ENCODE measurements at regions not wholly inside any gene's neighbourhood (a gene's known extent, or its start where the extent isn't known, plus 50 kb on each side); places are given as distances from the start of the nearest gene placed in this dataset.
A peak's percentile ranks its signal among the peaks of the same experiment; 100 is the strongest.
"Not testable (repeated sequence)": the region's sequence is repeated elsewhere in the genome, so short reads cannot be mapped to it uniquely, and the experiment has no call there.

DNA sequence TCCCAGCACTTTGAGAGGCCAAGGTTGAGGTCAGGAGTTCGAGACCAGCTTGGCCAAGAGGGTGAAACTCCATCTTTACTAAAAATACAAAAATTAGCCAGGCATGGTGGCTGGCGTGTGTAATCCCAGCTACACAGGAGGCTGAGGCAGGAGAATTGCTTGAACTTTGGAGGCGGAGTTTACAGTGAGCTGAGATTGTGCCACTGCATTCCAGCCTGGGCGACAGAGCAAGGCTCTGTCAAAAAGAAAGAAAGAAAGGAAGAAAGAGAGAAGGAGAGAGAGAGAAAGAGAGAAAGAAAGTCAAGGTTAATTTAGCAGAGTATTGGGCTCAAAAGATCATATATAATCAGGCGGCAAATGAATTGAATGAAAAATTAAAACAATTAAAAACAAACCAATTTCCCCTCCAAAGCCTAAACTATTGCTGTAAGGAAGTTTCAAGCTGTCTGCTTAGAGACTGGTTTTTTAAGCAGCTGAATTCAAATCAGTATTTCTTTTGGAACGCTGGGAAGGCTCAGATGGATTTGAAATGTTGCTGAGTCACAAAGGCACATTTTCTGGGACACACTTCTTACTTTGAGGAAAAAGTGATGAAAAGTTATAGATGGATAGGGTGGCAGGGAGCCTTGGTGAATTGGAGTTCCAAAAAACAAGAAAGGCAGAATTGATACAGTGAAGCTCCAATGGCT, 81.3 kb upstream of the BHLHE40 start:
- peaks cover 35% of the 10 kb centered on the region for H3K36me3 Mint-ChIP-seq
- ATAC-seq = no peak
- no peaks in the 10 kb centered on the region for H3K27me3 Mint-ChIP-seq
- no peak overlapping the region for H3K4me3 Mint-ChIP-seq
- H3K27ac Mint-ChIP-seq = peak overlapping the region; percentile 71
- H3K4me1 Mint-ChIP-seq = peaks cover 58% of the 10 kb centered on the region
- H3K9me3 Mint-ChIP-seq (ENCODE audit: low read depth) = no peaks in the 10 kb centered on the region
- CTCF ChIA-PET = interaction anchor here (1.0 to 2.1 kb wide), 4 partner anchors 9 to 186 kb away, joined by 4 to 5 read pairs (median 4); no protein-coding TSS in a partner anchor
- DNase-seq = no peak

DNA sequence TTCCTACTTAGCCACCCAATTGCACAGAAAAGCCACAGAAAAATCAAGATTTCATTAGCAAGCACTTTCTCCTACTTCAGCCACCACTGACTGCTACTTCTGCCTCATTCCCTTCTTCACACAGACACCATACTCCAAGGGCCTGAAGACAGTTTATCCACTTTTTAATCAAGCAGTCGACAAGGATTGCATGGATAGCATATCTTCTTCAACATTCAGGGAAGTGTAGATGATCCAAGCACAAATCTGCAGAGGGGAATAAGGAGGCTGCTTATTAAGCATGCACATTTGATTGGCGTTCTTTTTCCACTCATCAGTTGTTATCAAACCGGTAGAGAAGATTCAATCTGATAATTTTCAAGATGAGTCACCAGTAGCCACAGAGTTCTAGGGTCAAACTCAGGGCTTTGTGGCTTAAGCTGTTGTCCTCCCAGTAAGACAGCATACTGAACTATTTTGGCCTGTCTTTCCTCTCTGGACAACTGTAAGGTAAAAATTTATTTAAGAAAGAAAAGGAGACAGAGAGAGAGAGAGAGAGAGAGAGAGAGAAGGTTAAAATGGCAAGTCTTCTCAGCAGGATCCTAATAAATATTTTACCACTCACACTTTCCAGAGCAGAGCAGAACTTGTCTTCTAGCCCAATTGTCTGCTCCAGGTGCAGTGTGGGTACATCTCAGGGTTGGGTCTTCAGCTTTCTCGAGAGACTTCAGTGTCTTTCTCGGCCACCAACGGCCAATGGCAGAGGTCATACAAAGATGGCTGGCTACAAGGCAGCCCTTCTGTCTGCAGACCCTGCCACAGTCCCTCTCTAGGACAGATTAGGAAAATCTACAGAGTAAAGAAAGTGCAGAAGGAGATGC, 80.6 kb upstream of the BHLHE40 start:
- no peaks in the 10 kb centered on the region for H3K27me3 Mint-ChIP-seq
- H3K4me1 Mint-ChIP-seq = peaks cover 58% of the 10 kb centered on the region
- CTCF ChIA-PET = interaction anchor here (0.6 to 2.1 kb wide), 5 partner anchors 10 to 187 kb away, joined by 3 to 5 read pairs (median 4); no protein-coding TSS in a partner anchor
- no peaks in the 10 kb centered on the region for H3K9me3 Mint-ChIP-seq (ENCODE audit: low read depth)
- ATAC-seq (peak; percentile 83), DNase-seq (peak; percentile 57)
- H3K27ac Mint-ChIP-seq = peak overlapping the region; percentile 71
- peaks cover 30% of the 10 kb centered on the region for H3K36me3 Mint-ChIP-seq
- H3K4me3 Mint-ChIP-seq = peak overlapping the region; percentile 8

DNA sequence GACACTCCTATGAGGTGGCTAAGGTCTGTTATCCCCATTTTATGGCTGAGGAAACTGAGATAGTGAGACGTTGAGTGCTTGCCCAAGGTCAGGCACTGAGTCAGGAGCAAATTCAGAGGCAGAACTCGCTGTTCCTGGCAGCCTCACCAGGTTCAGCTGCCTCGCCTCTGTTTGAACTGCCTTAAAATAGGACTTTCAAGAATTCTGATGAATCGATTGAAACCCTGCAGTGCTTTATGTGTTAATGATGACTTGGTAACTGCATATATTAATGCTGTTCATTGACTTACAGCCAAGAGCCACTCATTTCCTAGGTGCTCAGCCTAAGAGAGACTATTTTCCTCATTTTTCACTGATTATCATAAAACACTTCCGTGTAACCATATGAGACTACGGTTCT, 79.5 kb upstream of the BHLHE40 start:
- CTCF ChIA-PET = interaction anchor here (2.1 kb wide), 1 partner anchor 188 kb away, joined by 5 read pairs; no protein-coding TSS in a partner anchor
- Mint-ChIP-seq H3K9me3 (ENCODE audit: low read depth) (no peaks in the 10 kb centered on the region), H3K27ac (peak overlapping the region; percentile 71), H3K27me3 (no peaks in the 10 kb centered on the region), H3K4me1 (peaks cover 66% of the 10 kb centered on the region), H3K36me3 (peaks cover 30% of the 10 kb centered on the region), H3K4me3 (no peak overlapping the region)
- DNase-seq = no peak
- no peak for ATAC-seq

DNA sequence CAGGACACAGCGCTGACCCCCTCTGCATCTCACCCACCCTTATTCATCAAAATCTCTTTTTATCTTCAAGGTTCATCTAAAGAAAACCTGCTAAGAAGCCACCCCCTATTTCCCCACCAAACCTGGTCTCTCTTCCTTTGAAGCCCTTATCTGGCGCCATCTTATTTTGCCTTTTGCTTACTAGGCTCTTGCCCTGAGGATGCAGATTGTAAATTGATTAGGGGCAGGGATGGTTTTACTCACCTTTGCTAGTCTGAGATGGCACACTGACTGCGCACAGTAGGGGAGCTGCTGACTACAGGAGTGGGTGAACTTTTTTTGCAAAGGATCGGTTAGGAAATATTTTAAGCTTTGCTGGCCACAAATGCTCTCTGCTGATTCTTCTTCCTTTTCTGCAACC, 78.9 kb upstream of the BHLHE40 start:
- Mint-ChIP-seq H3K36me3 (peaks cover 28% of the 10 kb centered on the region), H3K9me3 (ENCODE audit: low read depth) (no peaks in the 10 kb centered on the region), H3K4me3 (no peak overlapping the region), H3K27ac (peak overlapping the region; percentile 71), H3K27me3 (no peaks in the 10 kb centered on the region), H3K4me1 (peaks cover 72% of the 10 kb centered on the region)
- CTCF ChIA-PET = interaction anchor here (1.0 to 1.3 kb wide), 2 partner anchors 84 to 189 kb away, joined by 3 to 4 read pairs; no protein-coding TSS in a partner anchor
- DNase-seq = no peak
- peak; percentile 11 for ATAC-seq

DNA sequence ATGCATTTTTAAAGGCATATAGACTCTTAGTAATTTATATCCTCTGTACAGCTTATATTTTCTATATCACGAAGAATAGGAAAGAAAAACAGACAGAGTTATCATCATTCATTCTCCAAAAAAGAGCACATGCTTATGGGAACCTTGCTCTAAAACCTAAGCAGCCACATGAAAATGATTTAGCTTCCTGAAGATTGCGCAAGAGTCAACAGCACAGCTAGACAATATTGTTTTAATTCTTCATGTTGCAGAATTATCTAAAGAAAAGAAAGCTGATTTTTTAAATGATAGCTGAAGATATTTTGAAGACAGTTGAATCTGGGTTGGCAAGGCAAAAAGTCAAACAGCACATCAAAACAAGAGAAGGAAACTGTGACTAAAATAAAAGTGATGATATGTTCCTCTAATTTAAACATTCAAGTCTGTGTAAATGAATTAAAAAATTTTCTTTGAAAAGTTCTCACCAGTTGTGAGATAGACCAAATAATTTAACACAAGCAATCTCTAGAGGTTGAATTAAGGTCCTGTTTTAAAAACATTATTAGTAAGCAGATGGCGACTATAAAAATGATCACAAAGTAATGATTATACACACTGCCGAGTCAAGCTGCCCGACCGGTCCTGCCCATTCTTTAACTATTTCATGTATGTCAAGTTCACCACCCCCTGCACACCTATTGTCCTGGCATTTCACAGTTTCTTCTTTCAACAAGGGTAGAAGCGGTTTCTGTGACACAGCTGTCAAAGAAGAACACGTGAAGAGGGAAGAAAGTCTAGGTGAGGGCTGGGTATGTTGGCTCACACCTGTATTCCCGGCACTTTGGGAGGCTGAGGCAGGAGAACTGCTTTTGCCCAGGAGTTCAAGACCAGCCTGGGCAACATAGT, 74.2 kb upstream of the BHLHE40 start:
- CTCF ChIA-PET = interaction anchor here (0.7 to 2.4 kb wide), 6 partner anchors 10 to 193 kb away, joined by 3 to 20 read pairs (median 4); no protein-coding TSS in a partner anchor
- no peaks in the 10 kb centered on the region for H3K9me3 Mint-ChIP-seq (ENCODE audit: low read depth)

DNA sequence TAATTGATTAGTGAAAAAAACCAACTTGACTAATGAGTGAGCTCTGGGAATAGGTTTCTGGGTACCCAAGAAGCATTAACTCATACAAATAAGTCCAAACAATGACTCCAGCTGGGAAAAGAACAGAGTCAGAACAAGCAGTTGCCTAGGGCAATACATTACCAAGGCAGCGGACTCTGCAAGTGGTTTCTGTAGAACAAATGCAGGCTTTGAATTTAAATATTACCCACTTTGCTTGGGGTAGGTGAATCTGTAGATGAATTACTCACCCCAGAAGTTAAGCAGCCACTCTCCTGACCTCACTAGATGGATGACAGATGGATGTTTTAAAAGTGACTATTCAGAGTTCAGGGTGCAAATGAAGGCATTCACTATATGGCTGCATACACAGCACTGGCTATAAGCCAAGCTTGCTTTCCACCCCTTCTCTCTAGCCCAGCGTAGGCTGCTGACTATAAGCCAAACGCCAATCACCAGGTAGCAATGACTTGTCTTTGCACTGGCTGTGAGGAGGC, 73.1 kb upstream of the BHLHE40 start:
- H3K4me1 Mint-ChIP-seq = peaks cover 72% of the 10 kb centered on the region
- H3K27me3 Mint-ChIP-seq = no peaks in the 10 kb centered on the region
- CTCF ChIA-PET = interaction anchor here (0.6 to 2.4 kb wide), 7 partner anchors 9 to 217 kb away, joined by 3 to 20 read pairs (median 3); no protein-coding TSS in a partner anchor
- no peak for DNase-seq
- H3K4me3 Mint-ChIP-seq = no peak overlapping the region
- ATAC-seq = peak; percentile 66
- peaks cover 11% of the 10 kb centered on the region for H3K36me3 Mint-ChIP-seq
- H3K9me3 Mint-ChIP-seq (ENCODE audit: low read depth) = no peaks in the 10 kb centered on the region
- peak overlapping the region; percentile 62 for H3K27ac Mint-ChIP-seq

More for the DNA sequence above, 74.2 kb upstream of the BHLHE40 start:
- no peak for DNase-seq
- peaks cover 81% of the 10 kb centered on the region for H3K4me1 Mint-ChIP-seq
- ATAC-seq = no peak
- H3K4me3 Mint-ChIP-seq = no peak overlapping the region
- H3K36me3 Mint-ChIP-seq = peaks cover 17% of the 10 kb centered on the region
- H3K27ac Mint-ChIP-seq = peak overlapping the region; percentile 0
- no peaks in the 10 kb centered on the region for H3K27me3 Mint-ChIP-seq

DNA sequence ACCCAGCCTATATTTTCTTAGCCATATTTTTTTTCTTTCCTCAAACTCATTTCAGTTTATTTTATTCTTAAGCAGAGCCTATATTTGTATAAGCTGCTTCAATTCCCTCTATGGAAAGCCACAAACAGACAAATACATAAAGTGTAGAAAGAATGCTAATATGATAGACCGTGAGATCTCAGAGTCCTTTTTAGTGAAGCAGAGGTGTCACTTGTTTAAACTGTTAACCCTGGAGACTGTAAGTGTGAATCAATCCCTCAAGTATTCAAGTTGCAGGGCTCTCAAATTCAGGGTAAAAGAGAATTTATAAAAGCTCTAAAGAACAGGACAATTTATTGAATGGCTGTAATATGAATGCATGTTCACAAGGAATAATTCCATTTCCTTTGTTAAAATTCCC, 72.2 kb upstream of the BHLHE40 start:
- DNase-seq = no peak
- CTCF ChIA-PET = interaction anchor here (0.7 to 2.4 kb wide), 3 partner anchors 13 to 73 kb away, joined by 3 to 20 read pairs (median 3); no protein-coding TSS in a partner anchor
- H3K27me3 Mint-ChIP-seq = no peaks in the 10 kb centered on the region
- peaks cover 64% of the 10 kb centered on the region for H3K4me1 Mint-ChIP-seq
- peaks cover 9% of the 10 kb centered on the region for H3K36me3 Mint-ChIP-seq
- peaks cover 2% of the 10 kb centered on the region for H3K9me3 Mint-ChIP-seq (ENCODE audit: low read depth)
- H3K4me3 Mint-ChIP-seq = no peak overlapping the region
- no peak for ATAC-seq
- H3K27ac Mint-ChIP-seq = no peak overlapping the region

DNA sequence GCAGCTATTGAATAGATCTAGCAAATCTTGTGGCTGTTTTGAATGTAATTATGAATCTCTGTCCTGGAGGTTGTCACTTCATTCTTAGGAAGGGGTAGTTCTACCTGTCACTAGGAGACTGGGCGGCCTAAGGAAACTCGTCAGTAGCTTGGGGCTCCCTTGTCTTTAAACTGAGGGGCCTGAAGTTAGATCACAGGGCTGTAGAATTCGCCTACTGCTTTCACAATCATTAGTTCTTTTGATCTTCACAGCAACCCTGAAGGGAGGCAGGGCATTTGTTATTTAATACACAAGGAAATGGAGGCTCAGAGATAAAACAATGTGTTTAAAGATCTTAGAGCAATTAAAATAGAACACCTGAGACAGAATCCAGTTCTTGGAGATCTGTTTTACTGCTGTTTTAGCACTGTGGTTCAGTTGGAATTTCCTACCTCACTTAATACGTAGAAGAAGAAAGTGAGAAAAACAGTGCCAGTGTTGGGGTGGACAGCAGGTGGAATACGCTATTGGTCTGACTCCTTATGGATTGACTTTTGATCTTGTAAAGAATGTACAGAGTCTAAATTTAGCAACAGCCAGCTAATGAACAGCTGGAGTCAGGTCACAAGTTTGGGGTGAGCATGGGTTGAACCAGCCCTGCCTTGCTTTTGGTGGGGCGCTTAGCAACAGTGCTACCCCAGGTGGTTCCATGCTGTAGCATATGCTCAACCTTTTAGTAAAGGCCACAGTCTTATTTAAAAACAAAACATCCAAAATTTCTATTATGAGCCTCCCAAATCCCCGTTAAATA, 71.4 kb upstream of the BHLHE40 start:
- CTCF ChIA-PET = interaction anchor here (1.0 to 2.4 kb wide), 3 partner anchors 21 to 72 kb away, joined by 3 to 20 read pairs (median 3); no protein-coding TSS in a partner anchor
- no peak for ATAC-seq

DNA sequence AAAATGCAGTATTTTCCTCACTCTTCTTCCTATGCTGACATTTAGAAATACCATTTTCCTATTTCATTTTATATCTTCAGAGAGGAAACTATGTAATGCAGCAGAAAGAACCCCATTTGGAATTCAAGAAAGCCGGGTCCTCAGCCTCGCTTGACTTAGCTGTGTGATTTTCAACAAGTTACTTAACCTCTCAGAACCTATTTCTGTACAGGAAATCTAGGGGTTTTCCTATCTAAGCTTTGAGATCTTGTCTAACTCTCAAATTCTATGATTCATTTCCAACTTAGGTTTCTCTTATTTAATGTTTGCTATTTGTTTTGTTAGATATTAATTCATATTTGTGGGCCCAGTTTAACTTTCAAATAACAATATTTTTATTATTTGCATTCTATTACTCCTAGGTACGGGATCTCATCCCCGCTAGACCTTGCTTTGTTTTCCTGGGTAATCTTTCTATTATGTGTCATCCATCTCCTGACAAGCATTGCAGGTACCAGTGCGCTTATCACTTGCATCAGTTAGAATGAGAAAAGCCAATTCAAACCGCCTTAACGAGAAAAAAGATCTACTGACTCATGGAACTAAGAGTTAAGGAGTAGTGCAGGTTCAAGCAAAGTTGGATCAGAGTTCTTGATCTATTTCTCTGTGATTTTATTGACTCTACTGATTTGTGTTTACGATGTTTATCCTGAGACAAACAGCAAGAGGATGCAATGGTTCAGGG, 70.6 kb upstream of the BHLHE40 start:
- no peak for DNase-seq
- ATAC-seq = peak; percentile 17
- Mint-ChIP-seq H3K9me3 (ENCODE audit: low read depth) (peaks cover 5% of the 10 kb centered on the region), H3K27ac (peak overlapping the region; percentile 73), H3K4me3 (no peak overlapping the region), H3K4me1 (peaks cover 57% of the 10 kb centered on the region), H3K36me3 (peaks cover 17% of the 10 kb centered on the region), H3K27me3 (no peaks in the 10 kb centered on the region)
- CTCF ChIA-PET = interaction anchor here (1.0 kb wide), 1 partner anchor 21 kb away, joined by 3 read pairs; no protein-coding TSS in a partner anchor

More for the DNA sequence above, 71.4 kb upstream of the BHLHE40 start:
- Mint-ChIP-seq H3K27me3 (no peaks in the 10 kb centered on the region), H3K4me3 (no peak overlapping the region), H3K27ac (peak overlapping the region; percentile 73), H3K4me1 (peaks cover 59% of the 10 kb centered on the region), H3K36me3 (peaks cover 14% of the 10 kb centered on the region), H3K9me3 (ENCODE audit: low read depth) (peaks cover 2% of the 10 kb centered on the region)
- DNase-seq = no peak

DNA sequence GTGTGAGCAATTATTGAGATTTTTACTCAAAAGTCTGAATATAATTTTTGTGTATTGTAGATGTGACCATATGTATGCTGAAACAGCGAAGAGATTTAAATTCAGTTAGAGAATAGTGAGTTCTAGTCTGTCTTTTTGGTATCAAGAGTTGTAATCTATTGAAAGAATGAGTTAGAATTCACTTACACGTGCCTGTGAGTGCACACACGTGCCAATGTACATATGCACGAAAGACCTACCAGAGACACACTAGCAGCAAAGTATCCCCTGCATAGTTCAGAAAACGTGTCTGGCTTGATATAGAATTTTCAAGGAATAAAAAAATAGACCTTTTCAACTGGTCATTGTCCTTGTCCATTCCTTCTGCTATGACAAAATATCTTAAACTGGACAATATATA, 64.8 kb upstream of the BHLHE40 start:
- H3K36me3 Mint-ChIP-seq = peaks cover 27% of the 10 kb centered on the region
- no peak overlapping the region for H3K4me3 Mint-ChIP-seq
- no peak for ATAC-seq
- peaks cover 14% of the 10 kb centered on the region for H3K9me3 Mint-ChIP-seq (ENCODE audit: low read depth)
- DNase-seq = no peak
- H3K27me3 Mint-ChIP-seq = no peaks in the 10 kb centered on the region
- H3K4me1 Mint-ChIP-seq = peaks cover 2% of the 10 kb centered on the region
- no peak overlapping the region for H3K27ac Mint-ChIP-seq
- CTCF ChIA-PET = no interaction called here

DNA sequence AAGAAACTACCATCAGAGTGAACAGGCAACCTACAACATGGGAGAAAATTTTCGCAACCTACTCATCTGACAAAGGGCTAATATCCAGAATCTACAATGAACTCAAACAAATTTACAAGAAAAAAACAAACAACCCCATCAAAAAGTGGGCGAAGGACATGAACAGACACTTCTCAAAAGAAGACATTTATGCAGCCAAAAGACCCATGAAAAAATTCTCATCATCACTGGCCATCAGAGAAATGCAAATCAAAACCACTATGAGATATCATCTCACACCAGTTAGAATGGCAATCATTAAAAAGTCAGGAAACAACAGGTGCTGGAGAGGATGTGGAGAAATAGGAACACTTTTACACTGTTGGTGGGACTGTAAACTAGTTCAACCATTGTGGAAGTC, 57.6 kb upstream of the BHLHE40 start:
- H3K27me3 Mint-ChIP-seq; H3K4me1 Mint-ChIP-seq; H3K27ac Mint-ChIP-seq; CTCF ChIA-PET; H3K4me3 Mint-ChIP-seq; H3K9me3 Mint-ChIP-seq (ENCODE audit: low read depth); ATAC-seq; DNase-seq: not testable (repeated sequence)
- H3K36me3 Mint-ChIP-seq = peaks cover 14% of the 10 kb centered on the region
